Ishikawa (cell line): ENCODE measurements at regions not wholly inside any gene's neighbourhood (a gene's known extent, or its start where the extent isn't known, plus 50 kb on each side); places are given as distances from the start of the nearest gene placed in this dataset.

ENCODE experiments used
- CEBPB ChIP-seq: IDR thresholded peaks from 2 replicates; pipeline ENCODE4 v1.6.1; 2012
- CREB1 ChIP-seq: IDR thresholded peaks from 2 replicates; pipeline ENCODE4 v1.6.1; 2012; ENCODE audit warnings: low read depth
- EGR1 ChIP-seq: IDR thresholded peaks from 2 replicates; pipeline ENCODE4 v1.6.1; 2012
- EP300 ChIP-seq: IDR thresholded peaks from 2 replicates; pipeline ENCODE4 v1.6.1; 2012; ENCODE audit warnings: borderline replicate concordance
- NFIC ChIP-seq: IDR thresholded peaks from 2 replicates; pipeline ENCODE4 v1.6.1; 2012
- RAD21 ChIP-seq: IDR thresholded peaks from 2 replicates; pipeline ENCODE4 v1.6.1; 2012; ENCODE audit warnings: low read depth
- TEAD4 ChIP-seq: IDR thresholded peaks from 2 replicates; pipeline ENCODE4 v1.6.1; 2012
- YY1 ChIP-seq: IDR thresholded peaks from 2 replicates; pipeline ENCODE4 v1.6.1; 2012; ENCODE audit warnings: low read depth

GRCh38 chr12:97017213-97017612 is 110.2 kb downstream of the NEDD1 start:
- TF ChIP-seq RAD21 (no peak), YY1 (no peak), TEAD4 (no peak), EP300 (no peak), EGR1 (no peak), CEBPB (no peak), NFIC (no peak), CREB1 (no peak)
